GM10266 (cell line): ENCODE measurements at regions not wholly inside any gene's neighbourhood (a gene's known extent, or its start where the extent isn't known, plus 50 kb on each side); places are given as distances from the start of the nearest gene placed in this dataset.

Experiments used
- DNase-seq: peaks from one replicate; pipeline ENCODE4 v3.0.0; 2012; ENCODE audit errors: extremely low spot score
- TF ChIP-seq, protein P1 (sequence below): IDR thresholded peaks from 2 replicates; pipeline ENCODE4 v1.5.1; 2012; ENCODE audit warnings: mild to moderate bottlenecking, low read depth; ENCODE audit not compliant: control insufficient read depth, insufficient read depth; ENCODE audit errors: missing control alignments

GRCh38 chr11:23295241-23295640 is 435.0 kb upstream of the CCDC179 start:
- TF ChIP-seq, protein P1, sequence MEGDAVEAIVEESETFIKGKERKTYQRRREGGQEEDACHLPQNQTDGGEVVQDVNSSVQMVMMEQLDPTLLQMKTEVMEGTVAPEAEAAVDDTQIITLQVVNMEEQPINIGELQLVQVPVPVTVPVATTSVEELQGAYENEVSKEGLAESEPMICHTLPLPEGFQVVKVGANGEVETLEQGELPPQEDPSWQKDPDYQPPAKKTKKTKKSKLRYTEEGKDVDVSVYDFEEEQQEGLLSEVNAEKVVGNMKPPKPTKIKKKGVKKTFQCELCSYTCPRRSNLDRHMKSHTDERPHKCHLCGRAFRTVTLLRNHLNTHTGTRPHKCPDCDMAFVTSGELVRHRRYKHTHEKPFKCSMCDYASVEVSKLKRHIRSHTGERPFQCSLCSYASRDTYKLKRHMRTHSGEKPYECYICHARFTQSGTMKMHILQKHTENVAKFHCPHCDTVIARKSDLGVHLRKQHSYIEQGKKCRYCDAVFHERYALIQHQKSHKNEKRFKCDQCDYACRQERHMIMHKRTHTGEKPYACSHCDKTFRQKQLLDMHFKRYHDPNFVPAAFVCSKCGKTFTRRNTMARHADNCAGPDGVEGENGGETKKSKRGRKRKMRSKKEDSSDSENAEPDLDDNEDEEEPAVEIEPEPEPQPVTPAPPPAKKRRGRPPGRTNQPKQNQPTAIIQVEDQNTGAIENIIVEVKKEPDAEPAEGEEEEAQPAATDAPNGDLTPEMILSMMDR: no peak
- no peak for DNase-seq

DNA sequence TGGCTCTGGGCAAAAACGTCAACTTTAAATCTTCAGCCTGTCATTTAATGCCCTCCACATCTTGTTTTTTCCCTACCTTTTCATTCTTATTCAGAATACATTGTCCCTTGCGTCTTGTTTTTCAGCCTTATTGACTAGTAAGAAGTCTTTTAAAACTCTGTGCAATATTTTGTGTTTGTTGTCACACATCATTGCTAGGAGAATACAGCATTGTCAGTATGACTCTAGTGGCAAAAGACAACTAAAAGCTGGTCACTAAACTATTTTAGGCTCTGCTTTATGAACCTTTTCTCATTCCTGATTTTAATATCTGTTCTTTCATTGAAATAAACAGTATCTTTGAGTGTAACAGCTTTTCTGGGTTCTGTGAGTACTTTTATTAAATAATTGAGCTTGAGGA is 447.8 kb upstream of the CCDC179 start:
- no peak for DNase-seq
- TF ChIP-seq, protein P1: no peak

DNA sequence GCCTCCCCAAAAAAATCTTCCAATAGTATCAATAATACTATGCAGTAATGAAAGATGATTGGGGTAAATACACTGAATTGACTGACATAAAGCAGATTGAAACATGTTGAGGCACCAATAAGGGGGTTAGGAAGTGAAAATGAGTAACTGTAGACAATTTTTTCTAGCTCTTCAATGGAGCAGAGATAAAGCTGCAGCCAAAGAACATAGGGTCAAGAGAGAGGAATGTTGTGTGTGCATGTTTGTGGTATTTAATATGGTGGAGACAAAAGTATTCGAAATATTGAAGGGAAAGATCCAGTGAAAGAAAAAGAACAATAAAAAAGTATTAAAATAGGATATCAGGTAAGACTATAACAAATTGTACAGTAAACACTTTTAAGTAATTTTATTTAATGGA is 450.0 kb upstream of the CCDC179 start:
- no peak for DNase-seq

GRCh38 chr11:23311986-23312940 is 452.0 kb upstream of the CCDC179 start:
- no peak for DNase-seq
- TF ChIP-seq, protein P1: no peak

More for the DNA sequence above, 450.0 kb upstream of the CCDC179 start:
- TF ChIP-seq, protein P1: no peak

GRCh38 chr11:23313001-23313400 is 452.7 kb upstream of the CCDC179 start:
- TF ChIP-seq, protein P1: no peak
- DNase-seq: no peak

GRCh38 chr11:23314162-23314561 is 453.9 kb upstream of the CCDC179 start:
- DNase-seq: no peak
- TF ChIP-seq, protein P1: no peak

DNA sequence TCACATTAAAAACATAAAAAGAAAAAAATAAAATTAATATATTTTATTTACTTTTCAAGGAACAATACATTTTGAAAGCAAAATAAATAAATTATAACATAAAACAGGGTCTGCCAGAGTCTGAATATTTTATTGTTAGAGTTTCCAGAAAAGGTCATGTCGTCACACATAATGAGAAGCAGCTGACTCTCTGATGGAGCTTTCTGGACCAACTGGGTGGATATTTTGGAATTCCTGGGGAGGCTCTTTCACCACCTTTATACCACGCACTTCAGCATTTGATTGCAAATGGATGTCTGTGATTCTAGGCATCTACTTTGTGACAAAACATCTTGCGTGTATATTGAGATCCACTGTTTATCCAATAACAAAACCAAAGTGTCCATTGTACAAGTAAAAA is 455.0 kb upstream of the CCDC179 start:
- TF ChIP-seq, protein P1: no peak
- no peak for DNase-seq
